ENCODE measurements at regions not wholly inside any gene's neighbourhood (a gene's known extent, or its start where the extent isn't known, plus 50 kb on each side); places are given as distances from the start of the nearest gene placed in this dataset.

GRCh38 chr5:13385066-13385465 lies 559.4 kb downstream of the DNAH5 start:
- H3K9me2 ChIP-seq (replicated peaks; ENCODE audit: insufficient read depth, low read length), result no peaks in the 10 kb centered on the region
- H3K27me3 ChIP-seq (ENCODE audit: low read length), result no peaks in the 10 kb centered on the region
- H2AFZ ChIP-seq (ENCODE audit: low read length), result no peak overlapping the region
- no peaks in the 10 kb centered on the region for H3K36me3 ChIP-seq (ENCODE audit: insufficient read depth, low read length)
- no peaks in the 10 kb centered on the region for H4K20me1 ChIP-seq (ENCODE audit: insufficient read depth, low read depth, low read length)
- no peak for DNase-seq
- no peaks in the 10 kb centered on the region for H3K79me2 ChIP-seq (ENCODE audit: low read length)
- no peak overlapping the region for H3K4me2 ChIP-seq (ENCODE audit: low read depth, low read length, poor library complexity, severe bottlenecking)
- H3K27ac ChIP-seq (ENCODE audit: low read length), result no peak overlapping the region
- H3K4me3 ChIP-seq (ENCODE audit: low read length), result no peak overlapping the region
- H3K9ac ChIP-seq (ENCODE audit: low read length), result no peak overlapping the region
- no peaks in the 10 kb centered on the region for H3K4me1 ChIP-seq (ENCODE audit: low read length)
- peaks cover 41% of the 10 kb centered on the region for H3K9me3 ChIP-seq (ENCODE audit: low read length)

- Histone ChIP-seq H3K4me3 (ENCODE audit: low read length) (no peak overlapping the region), H3K9ac (ENCODE audit: low read length) (no peak overlapping the region), H3K9me2 (replicated peaks; ENCODE audit: insufficient read depth, low read length) (no peaks in the 10 kb centered on the region), H3K27ac (ENCODE audit: low read length) (no peak overlapping the region), H3K4me2 (ENCODE audit: low read depth, low read length, poor library complexity, severe bottlenecking) (no peak overlapping the region), H4K20me1 (ENCODE audit: insufficient read depth, low read depth, low read length) (no peaks in the 10 kb centered on the region), H3K36me3 (ENCODE audit: insufficient read depth, low read length) (no peaks in the 10 kb centered on the region), H3K4me1 (ENCODE audit: low read length) (no peaks in the 10 kb centered on the region), H2AFZ (ENCODE audit: low read length) (no peak overlapping the region), H3K27me3 (ENCODE audit: low read length) (no peaks in the 10 kb centered on the region), H3K79me2 (ENCODE audit: low read length) (no peaks in the 10 kb centered on the region), H3K9me3 (ENCODE audit: low read length) (peaks cover 40% of the 10 kb centered on the region)
- no peak for DNase-seq
These were observed 562.3 kb downstream of the DNAH5 start for GRCh38 chr5:13382232-13382631.

- H3K36me3 ChIP-seq (ENCODE audit: insufficient read depth, low read length), result no peaks in the 10 kb centered on the region
- DNase-seq, result no peak
- H3K27ac ChIP-seq (ENCODE audit: low read length), result no peak overlapping the region
- H3K4me1 ChIP-seq (ENCODE audit: low read length), result no peaks in the 10 kb centered on the region
- no peak overlapping the region for H3K4me3 ChIP-seq (ENCODE audit: low read length)
- H3K27me3 ChIP-seq (ENCODE audit: low read length), result no peaks in the 10 kb centered on the region
- no peaks in the 10 kb centered on the region for H3K79me2 ChIP-seq (ENCODE audit: low read length)
- no peak overlapping the region for H3K9ac ChIP-seq (ENCODE audit: low read length)
- H3K9me2 ChIP-seq (replicated peaks; ENCODE audit: insufficient read depth, low read length), result no peaks in the 10 kb centered on the region
- H2AFZ ChIP-seq (ENCODE audit: low read length), result no peak overlapping the region
- no peak overlapping the region for H3K4me2 ChIP-seq (ENCODE audit: low read depth, low read length, poor library complexity, severe bottlenecking)
- peaks cover 41% of the 10 kb centered on the region for H3K9me3 ChIP-seq (ENCODE audit: low read length)
- no peaks in the 10 kb centered on the region for H4K20me1 ChIP-seq (ENCODE audit: insufficient read depth, low read depth, low read length)
These were observed 566.4 kb downstream of the DNAH5 start for GRCh38 chr5:13378091-13378490.

- Histone ChIP-seq H2AFZ (ENCODE audit: low read length) (no peak overlapping the region), H3K4me1 (ENCODE audit: low read length) (no peaks in the 10 kb centered on the region)
These were observed 585.1 kb downstream of the DNAH5 start for GRCh38 chr5:13359344-13359743.

GRCh38 chr5:13358342-13358741 lies 586.1 kb downstream of the DNAH5 start:
- no peaks in the 10 kb centered on the region for H3K79me2 ChIP-seq (ENCODE audit: low read length)
- no peaks in the 10 kb centered on the region for H4K20me1 ChIP-seq (ENCODE audit: insufficient read depth, low read depth, low read length)
- DNase-seq, result no peak
- no peaks in the 10 kb centered on the region for H3K9me2 ChIP-seq (replicated peaks; ENCODE audit: insufficient read depth, low read length)
- H3K4me2 ChIP-seq (ENCODE audit: low read depth, low read length, poor library complexity, severe bottlenecking), result no peak overlapping the region
- no peaks in the 10 kb centered on the region for H3K36me3 ChIP-seq (ENCODE audit: insufficient read depth, low read length)
- H3K27ac ChIP-seq (ENCODE audit: low read length), result no peak overlapping the region
- no peaks in the 10 kb centered on the region for H3K4me1 ChIP-seq (ENCODE audit: low read length)
- no peak overlapping the region for H2AFZ ChIP-seq (ENCODE audit: low read length)
- H3K4me3 ChIP-seq (ENCODE audit: low read length), result no peak overlapping the region
- no peaks in the 10 kb centered on the region for H3K27me3 ChIP-seq (ENCODE audit: low read length)
- H3K9me3 ChIP-seq (ENCODE audit: low read length), result peaks cover 38% of the 10 kb centered on the region
- no peak overlapping the region for H3K9ac ChIP-seq (ENCODE audit: low read length)

More at GRCh38 chr5:13359344-13359743, 585.1 kb downstream of the DNAH5 start:
- peaks cover 34% of the 10 kb centered on the region for H3K9me3 ChIP-seq (ENCODE audit: low read length)
- no peaks in the 10 kb centered on the region for H3K79me2 ChIP-seq (ENCODE audit: low read length)
- H3K36me3 ChIP-seq (ENCODE audit: insufficient read depth, low read length), result no peaks in the 10 kb centered on the region
- no peak for DNase-seq
- no peak overlapping the region for H3K4me2 ChIP-seq (ENCODE audit: low read depth, low read length, poor library complexity, severe bottlenecking)
- no peaks in the 10 kb centered on the region for H3K9me2 ChIP-seq (replicated peaks; ENCODE audit: insufficient read depth, low read length)
- H3K27me3 ChIP-seq (ENCODE audit: low read length), result no peaks in the 10 kb centered on the region
- no peaks in the 10 kb centered on the region for H4K20me1 ChIP-seq (ENCODE audit: insufficient read depth, low read depth, low read length)
- H3K9ac ChIP-seq (ENCODE audit: low read length), result no peak overlapping the region
- no peak overlapping the region for H3K27ac ChIP-seq (ENCODE audit: low read length)
- H3K4me3 ChIP-seq (ENCODE audit: low read length), result no peak overlapping the region

- Histone ChIP-seq H3K9me3 (ENCODE audit: low read length) (peaks cover 40% of the 10 kb centered on the region), H3K27ac (ENCODE audit: low read length) (no peak overlapping the region), H3K9ac (ENCODE audit: low read length) (no peak overlapping the region), H3K27me3 (ENCODE audit: low read length) (no peaks in the 10 kb centered on the region), H3K4me1 (ENCODE audit: low read length) (no peaks in the 10 kb centered on the region), H3K36me3 (ENCODE audit: insufficient read depth, low read length) (no peaks in the 10 kb centered on the region), H3K4me2 (ENCODE audit: low read depth, low read length, poor library complexity, severe bottlenecking) (no peak overlapping the region), H2AFZ (ENCODE audit: low read length) (no peak overlapping the region), H4K20me1 (ENCODE audit: insufficient read depth, low read depth, low read length) (no peaks in the 10 kb centered on the region), H3K79me2 (ENCODE audit: low read length) (no peaks in the 10 kb centered on the region), H3K4me3 (ENCODE audit: low read length) (no peak overlapping the region), H3K9me2 (replicated peaks; ENCODE audit: insufficient read depth, low read length) (no peaks in the 10 kb centered on the region)
- DNase-seq, result no peak
These were observed 586.6 kb downstream of the DNAH5 start for GRCh38 chr5:13357929-13358328.

GRCh38 chr5:13356226-13356625 lies 588.3 kb downstream of the DNAH5 start:
- Histone ChIP-seq H3K9ac (ENCODE audit: low read length) (no peak overlapping the region), H3K4me2 (ENCODE audit: low read depth, low read length, poor library complexity, severe bottlenecking) (no peak overlapping the region), H2AFZ (ENCODE audit: low read length) (no peak overlapping the region), H3K9me3 (ENCODE audit: low read length) (peaks cover 36% of the 10 kb centered on the region), H4K20me1 (ENCODE audit: insufficient read depth, low read depth, low read length) (no peaks in the 10 kb centered on the region), H3K27ac (ENCODE audit: low read length) (no peak overlapping the region), H3K27me3 (ENCODE audit: low read length) (no peaks in the 10 kb centered on the region), H3K9me2 (replicated peaks; ENCODE audit: insufficient read depth, low read length) (no peaks in the 10 kb centered on the region), H3K79me2 (ENCODE audit: low read length) (no peaks in the 10 kb centered on the region), H3K4me3 (ENCODE audit: low read length) (no peak overlapping the region), H3K4me1 (ENCODE audit: low read length) (no peaks in the 10 kb centered on the region), H3K36me3 (ENCODE audit: insufficient read depth, low read length) (no peaks in the 10 kb centered on the region)
- no peak for DNase-seq

GRCh38 chr5:13354611-13355010 lies 589.9 kb downstream of the DNAH5 start:
- H3K27me3 ChIP-seq (ENCODE audit: low read length), result no peaks in the 10 kb centered on the region
- no peaks in the 10 kb centered on the region for H3K9me2 ChIP-seq (replicated peaks; ENCODE audit: insufficient read depth, low read length)
- H3K9me3 ChIP-seq (ENCODE audit: low read length), result peaks cover 36% of the 10 kb centered on the region; the same call in 1 of the 2 replicates
- H3K27ac ChIP-seq (ENCODE audit: low read length), result no peak overlapping the region
- no peaks in the 10 kb centered on the region for H3K79me2 ChIP-seq (ENCODE audit: low read length)
- no peak overlapping the region for H3K4me2 ChIP-seq (ENCODE audit: low read depth, low read length, poor library complexity, severe bottlenecking)
- no peak overlapping the region for H3K9ac ChIP-seq (ENCODE audit: low read length)
- DNase-seq, result no peak
- H3K4me3 ChIP-seq (ENCODE audit: low read length), result no peak overlapping the region
- no peaks in the 10 kb centered on the region for H3K4me1 ChIP-seq (ENCODE audit: low read length)
- H3K36me3 ChIP-seq (ENCODE audit: insufficient read depth, low read length), result no peaks in the 10 kb centered on the region
- no peaks in the 10 kb centered on the region for H4K20me1 ChIP-seq (ENCODE audit: insufficient read depth, low read depth, low read length)
- H2AFZ ChIP-seq (ENCODE audit: low read length), result no peak overlapping the region

GRCh38 chr5:13350767-13351166 lies 593.7 kb downstream of the DNAH5 start:
- Histone ChIP-seq H3K9me2 (replicated peaks; ENCODE audit: insufficient read depth, low read length) (no peaks in the 10 kb centered on the region), H3K4me2 (ENCODE audit: low read depth, low read length, poor library complexity, severe bottlenecking) (no peak overlapping the region), H3K4me1 (ENCODE audit: low read length) (no peaks in the 10 kb centered on the region), H3K27me3 (ENCODE audit: low read length) (no peaks in the 10 kb centered on the region), H3K9ac (ENCODE audit: low read length) (no peak overlapping the region), H3K4me3 (ENCODE audit: low read length) (no peak overlapping the region), H2AFZ (ENCODE audit: low read length) (no peak overlapping the region), H4K20me1 (ENCODE audit: insufficient read depth, low read depth, low read length) (no peaks in the 10 kb centered on the region), H3K79me2 (ENCODE audit: low read length) (no peaks in the 10 kb centered on the region), H3K36me3 (ENCODE audit: insufficient read depth, low read length) (no peaks in the 10 kb centered on the region), H3K27ac (ENCODE audit: low read length) (no peak overlapping the region), H3K9me3 (ENCODE audit: low read length) (peaks cover 39% of the 10 kb centered on the region)
- DNase-seq, result no peak

All from Karpas-422 (cell line).